SW 1271 (cell line): ENCODE measurements at regions not wholly inside any gene's neighbourhood (a gene's known extent, or its start where the extent isn't known, plus 50 kb on each side); places are given as distances from the start of the nearest gene placed in this dataset.

Experiments
- DNase-seq, 2 experiments: peaks; one replicate each; lab custom pipeline; 2025; lab: John Stamatoyannopoulos, UW

- DNase-seq: no peak
These were observed 450.8 kb downstream of the USP25 start for GRCh38 chr21:16180614-16181013.

GRCh38 chr21:16181018-16181417, 451.2 kb downstream of the USP25 start:
- DNase-seq: no peak

- no peak for DNase-seq
These were observed 456.0 kb downstream of the USP25 start for GRCh38 chr21:16185766-16186165.

GRCh38 chr21:16186742-16187141, 457.0 kb downstream of the USP25 start:
- no peak for DNase-seq

GRCh38 chr21:16187603-16188301, 458.0 kb downstream of the USP25 start:
- DNase-seq: no peak

GRCh38 chr21:16192902-16193301, 463.1 kb downstream of the USP25 start:
- no peak for DNase-seq

GRCh38 chr21:16193496-16194094, 463.8 kb downstream of the USP25 start:
- DNase-seq: no peak

GRCh38 chr21:16194095-16194787, 464.5 kb downstream of the USP25 start:
- DNase-seq: no peak

GRCh38 chr21:16194788-16195537, 465.2 kb downstream of the USP25 start:
- no peak for DNase-seq

- no peak for DNase-seq
These were observed 465.7 kb downstream of the USP25 start for GRCh38 chr21:16195538-16195910.

GRCh38 chr21:16196001-16196400, 466.2 kb downstream of the USP25 start:
- DNase-seq: no peak

GRCh38 chr21:16198546-16198945, 468.8 kb downstream of the USP25 start:
- no peak for DNase-seq

- no peak for DNase-seq
These were observed 469.8 kb downstream of the USP25 start for GRCh38 chr21:16199539-16199938.

- DNase-seq: no peak
These were observed 471.9 kb downstream of the USP25 start for GRCh38 chr21:16201718-16202117.

- DNase-seq: no peak
These were observed 475.7 kb downstream of the USP25 start for GRCh38 chr21:16205527-16205926.

GRCh38 chr21:16211339-16212303, 481.8 kb downstream of the USP25 start:
- DNase-seq: no peak

GRCh38 chr21:16213518-16213917, 483.7 kb downstream of the USP25 start:
- no peak for DNase-seq

- no peak for DNase-seq
These were observed 485.4 kb downstream of the USP25 start for GRCh38 chr21:16215193-16215592.

GRCh38 chr21:16215663-16216183, 485.9 kb downstream of the USP25 start:
- no peak for DNase-seq

- no peak for DNase-seq
These were observed 486.6 kb downstream of the USP25 start for GRCh38 chr21:16216288-16216962.
